ENCODE measurements at regions not wholly inside any gene's neighbourhood (a gene's known extent, or its start where the extent isn't known, plus 50 kb on each side); places are given as distances from the start of the nearest gene placed in this dataset.
A peak's percentile ranks its signal among the peaks of the same experiment; 100 is the strongest.
"Not testable (repeated sequence)": the region's sequence is repeated elsewhere in the genome, so short reads cannot be mapped to it uniquely, and the experiment has no call there.

GRCh38 chr12:69131077-69131476, 108.3 kb upstream of the CPSF6 start:
- DNase-seq (ENCODE audit: low spot score), result no peak

DNA sequence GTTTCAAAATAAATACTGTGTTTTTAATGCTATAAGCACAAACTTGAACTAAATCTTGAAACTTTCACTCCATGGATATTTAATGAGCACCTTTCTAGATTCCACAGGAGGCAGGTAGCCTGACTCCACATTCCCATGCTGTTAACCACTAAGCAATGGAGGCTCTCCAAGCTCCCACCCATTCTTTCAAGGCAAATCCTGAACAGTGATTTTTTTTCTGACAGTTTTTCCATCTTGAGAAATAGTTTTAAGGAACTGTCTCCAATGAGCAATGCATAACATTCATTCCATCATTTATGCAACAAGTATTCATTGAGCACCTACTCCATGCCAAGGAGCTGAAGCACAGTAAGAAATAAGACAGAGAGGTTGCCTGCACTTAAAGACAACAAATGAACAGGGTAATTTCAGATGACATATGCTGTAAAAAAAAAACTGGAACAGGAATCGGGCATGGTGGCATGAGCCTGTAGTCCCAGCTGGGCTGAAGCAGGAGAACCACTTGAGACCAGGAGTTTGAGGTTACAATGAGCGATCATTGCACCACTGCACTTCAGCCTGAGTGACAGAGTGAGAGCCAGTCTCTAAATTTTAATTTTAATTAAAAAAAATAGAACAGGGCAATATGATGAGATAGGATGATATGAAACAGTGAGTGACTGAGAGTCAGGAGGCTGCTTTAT, 102.3 kb upstream of the CPSF6 start:
- no peak for DNase-seq (ENCODE audit: low spot score)

- no peak for DNase-seq (ENCODE audit: low spot score)
Measured at GRCh38 chr12:69141074-69141473, 98.3 kb upstream of the CPSF6 start.

GRCh38 chr12:69149270-69149669, 90.1 kb upstream of the CPSF6 start:
- DNase-seq (ENCODE audit: low spot score), result no peak

GRCh38 chr12:69150083-69150795, 89.1 kb upstream of the CPSF6 start:
- DNase-seq (ENCODE audit: low spot score), result no peak

DNA sequence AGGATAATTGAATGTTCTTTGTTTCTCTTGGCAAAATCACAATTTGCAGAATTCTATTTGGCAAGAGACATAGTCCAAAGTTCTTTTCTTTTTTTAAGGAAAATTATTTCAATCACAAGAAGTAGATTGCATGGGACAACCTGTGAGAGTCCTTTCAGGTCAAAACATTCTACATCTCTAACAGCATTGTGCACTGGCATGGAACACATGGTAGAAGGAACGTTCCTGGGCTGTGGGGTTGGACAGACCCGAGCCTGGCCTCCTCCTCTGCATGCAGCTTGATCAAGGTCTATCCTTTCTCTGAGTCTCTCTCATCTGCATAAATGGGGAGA, 88.6 kb upstream of the CPSF6 start:
- no peak for DNase-seq (ENCODE audit: low spot score)

- DNase-seq (ENCODE audit: low spot score), result no peak
Measured at GRCh38 chr12:69151254-69151764, 88.1 kb upstream of the CPSF6 start.

DNA sequence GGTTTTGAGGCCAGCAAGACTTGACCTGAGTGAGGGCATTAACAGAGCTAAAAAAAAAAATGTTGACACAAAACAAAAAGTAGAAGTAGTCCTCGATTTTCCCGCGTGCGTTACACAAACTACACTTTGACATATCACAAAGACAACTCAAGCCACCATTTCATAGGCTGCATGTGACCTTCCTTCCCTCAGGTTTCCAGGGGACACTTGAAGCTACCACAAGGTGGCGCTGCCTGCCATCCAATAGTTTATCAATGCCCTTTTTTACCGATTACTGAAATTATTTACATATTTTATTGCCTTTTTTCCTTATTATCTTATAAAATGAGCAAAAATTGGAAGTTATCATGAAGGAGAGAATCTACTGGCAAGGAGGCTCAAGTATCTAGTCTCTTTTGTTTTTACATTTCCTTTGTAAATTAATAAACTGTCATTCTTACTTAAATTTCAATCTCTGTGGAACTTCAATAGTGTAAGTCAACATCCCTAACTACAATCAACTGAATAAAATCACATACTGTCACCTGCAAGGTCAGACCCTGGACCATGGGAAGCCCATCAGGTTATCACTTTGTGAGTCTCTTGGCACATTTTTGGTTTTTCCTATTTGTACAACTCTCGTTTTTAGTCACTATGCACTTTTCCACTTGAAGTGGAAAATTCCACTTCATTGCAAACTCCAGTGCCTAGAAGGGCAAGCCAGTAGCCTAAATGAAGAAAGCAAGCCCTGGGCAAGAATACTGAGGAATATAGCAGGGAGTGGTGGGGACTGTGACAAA, 84.6 kb upstream of the CPSF6 start:
- peak; percentile 65 for DNase-seq (ENCODE audit: low spot score)

DNA sequence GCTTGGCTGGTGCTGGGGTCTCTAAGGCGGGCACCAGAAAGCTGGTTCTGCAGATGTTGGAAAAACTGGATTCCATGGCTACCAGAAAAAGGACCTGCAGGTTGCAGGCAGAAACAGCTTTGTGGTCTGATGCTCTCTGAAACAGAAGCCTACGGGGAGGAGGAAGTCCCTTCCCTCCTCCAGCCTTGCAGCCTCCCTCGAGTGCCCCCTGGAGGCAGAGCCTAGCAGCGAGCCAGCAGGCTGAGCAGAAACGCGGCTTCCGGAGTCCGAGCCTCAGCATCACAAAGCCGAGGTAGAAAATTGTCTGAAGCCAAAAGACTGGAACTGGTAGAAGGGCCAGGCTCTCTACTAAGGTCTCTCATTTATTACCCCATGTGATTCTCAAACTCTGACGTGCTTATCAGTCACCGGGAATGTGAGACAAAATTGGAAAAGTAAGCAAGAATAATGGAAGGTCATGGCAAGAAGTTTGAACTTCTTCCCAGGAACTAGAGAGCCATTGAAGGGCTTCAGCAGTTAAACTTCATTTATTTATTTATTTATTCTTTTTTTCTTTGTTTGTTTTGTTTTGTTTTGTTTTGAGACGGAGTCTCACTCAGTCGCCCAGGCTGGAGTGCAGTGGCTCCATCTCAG, 82.2 kb upstream of the CPSF6 start:
- peak; percentile 78 for DNase-seq (ENCODE audit: low spot score)

- DNase-seq (ENCODE audit: low spot score), result no peak
Measured at GRCh38 chr12:69161829-69162228, 77.5 kb upstream of the CPSF6 start.

DNA sequence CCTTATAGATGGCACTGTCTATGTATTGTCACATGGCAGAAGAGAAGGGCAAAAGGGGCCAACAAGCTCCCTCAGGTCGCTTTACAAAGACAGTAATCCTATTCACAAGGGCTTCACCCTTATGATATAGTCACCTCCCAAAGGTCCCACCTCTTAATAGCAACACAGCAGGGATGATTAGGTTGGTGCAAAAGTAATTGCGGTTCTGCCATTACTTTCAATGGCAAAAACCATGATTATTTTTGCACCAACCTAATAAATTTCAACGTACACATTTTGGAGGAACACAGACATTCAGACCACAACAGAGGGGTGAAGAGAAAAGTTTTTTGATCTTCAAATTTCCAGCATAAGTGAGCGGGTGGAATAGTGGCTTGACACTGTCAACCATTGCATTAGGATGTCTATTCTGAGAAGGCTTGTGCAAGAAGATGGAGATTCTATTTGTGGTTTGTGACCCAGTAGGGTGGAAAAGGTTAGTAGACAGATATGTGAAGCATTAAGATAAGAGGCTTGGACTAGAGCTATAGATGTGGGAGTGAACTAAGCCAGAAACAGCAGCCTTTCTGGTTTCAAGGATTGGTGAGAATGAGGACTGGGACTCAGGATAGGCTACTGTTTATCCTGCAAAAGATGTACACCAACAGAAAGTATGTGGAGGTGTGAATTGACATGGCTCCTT, 75.5 kb upstream of the CPSF6 start:
- no peak for DNase-seq (ENCODE audit: low spot score)

DNA sequence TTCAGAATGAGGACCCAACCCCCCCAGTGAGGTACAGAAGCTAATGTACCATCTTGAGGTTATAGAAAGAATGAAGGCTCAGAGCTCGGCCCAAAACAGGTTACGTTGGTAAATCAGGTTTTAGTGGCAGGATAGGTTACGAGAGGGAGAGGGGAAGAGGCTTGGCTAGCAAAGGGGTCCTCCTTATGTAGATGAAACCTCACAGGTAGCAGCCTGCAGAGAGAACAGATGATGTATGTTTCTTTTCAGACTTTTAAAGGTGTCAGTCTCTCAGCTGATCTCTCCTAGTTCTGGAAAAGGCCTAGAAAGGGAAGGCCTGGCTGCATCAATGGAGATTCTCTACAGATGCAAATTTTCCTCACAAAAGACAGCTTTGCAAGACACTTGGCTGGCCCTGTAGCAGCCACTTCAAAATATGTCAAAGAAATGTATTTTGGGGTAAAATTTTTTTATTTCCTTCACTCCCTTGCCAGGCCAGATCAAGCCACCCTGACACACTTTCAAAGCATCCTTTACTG, 71.7 kb upstream of the CPSF6 start:
- no peak for DNase-seq (ENCODE audit: low spot score)

DNA sequence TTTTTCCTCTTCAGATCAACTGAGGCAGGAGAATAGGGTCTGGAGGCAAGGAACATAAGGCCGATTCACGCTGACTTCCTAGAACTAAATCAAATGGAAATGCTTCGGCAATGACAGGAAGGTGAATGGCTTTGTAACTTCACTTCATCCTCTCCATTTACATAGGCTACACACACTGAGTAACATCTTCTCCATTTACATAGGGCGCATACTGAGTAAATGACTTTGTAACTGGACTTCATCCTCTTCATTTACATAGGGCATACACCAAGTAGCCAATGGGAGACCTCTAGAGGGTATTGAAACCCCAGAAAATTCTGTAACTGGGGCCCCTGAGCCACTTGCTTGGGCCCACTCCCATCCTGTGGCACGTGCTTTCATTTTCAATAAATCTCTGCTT, 71.0 kb upstream of the CPSF6 start:
- DNase-seq (ENCODE audit: low spot score), result no peak

GRCh38 chr12:69168828-69169227, 70.5 kb upstream of the CPSF6 start:
- no peak for DNase-seq (ENCODE audit: low spot score)

- no peak for DNase-seq (ENCODE audit: low spot score)
Measured at GRCh38 chr12:69170293-69170692, 69.1 kb upstream of the CPSF6 start.

- DNase-seq (ENCODE audit: low spot score), result no peak
Measured at GRCh38 chr12:69171881-69172280, 67.5 kb upstream of the CPSF6 start.

GRCh38 chr12:69172491-69172890, 66.9 kb upstream of the CPSF6 start:
- no peak for DNase-seq (ENCODE audit: low spot score)

DNA sequence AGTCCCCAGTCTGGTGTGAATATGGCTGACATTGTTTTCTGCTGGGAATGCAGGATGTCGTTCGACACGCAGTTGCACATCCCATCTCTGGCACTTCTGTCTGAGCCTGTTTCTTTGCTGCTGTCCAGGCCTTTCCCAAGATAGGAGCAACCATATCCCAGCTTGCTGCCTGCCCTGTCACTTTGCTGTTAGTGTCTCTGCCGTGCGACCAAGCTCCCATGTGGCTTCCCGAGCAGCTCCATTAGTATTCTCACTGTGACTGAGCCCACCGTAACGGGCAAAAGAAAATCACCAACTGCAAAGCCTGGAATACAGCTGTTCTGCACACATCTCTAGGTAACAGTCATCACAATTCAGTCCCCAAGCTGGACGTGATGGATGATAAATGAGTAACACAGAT, 66.0 kb upstream of the CPSF6 start:
- DNase-seq (ENCODE audit: low spot score), result peak; percentile 15

DNA sequence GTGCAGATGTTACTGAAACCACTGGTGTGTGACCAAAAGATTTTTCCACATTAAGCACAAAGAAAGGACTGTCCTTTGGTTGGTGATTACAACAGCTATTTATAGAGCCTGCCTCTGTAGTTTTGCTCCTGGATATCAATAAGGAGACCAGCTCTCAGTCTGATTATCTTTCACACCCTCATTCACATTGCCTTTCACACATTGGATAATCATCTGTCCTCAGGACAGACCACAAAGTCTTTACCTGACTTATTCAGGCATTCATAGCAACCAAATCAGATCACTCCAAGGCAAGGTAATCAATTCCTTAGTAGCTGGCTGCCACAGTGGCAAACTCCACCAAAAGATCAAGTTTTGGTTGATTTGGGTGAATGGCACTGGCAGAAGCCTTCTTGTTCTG, 59.6 kb upstream of the CPSF6 start:
- no peak for DNase-seq (ENCODE audit: low spot score)

DNA sequence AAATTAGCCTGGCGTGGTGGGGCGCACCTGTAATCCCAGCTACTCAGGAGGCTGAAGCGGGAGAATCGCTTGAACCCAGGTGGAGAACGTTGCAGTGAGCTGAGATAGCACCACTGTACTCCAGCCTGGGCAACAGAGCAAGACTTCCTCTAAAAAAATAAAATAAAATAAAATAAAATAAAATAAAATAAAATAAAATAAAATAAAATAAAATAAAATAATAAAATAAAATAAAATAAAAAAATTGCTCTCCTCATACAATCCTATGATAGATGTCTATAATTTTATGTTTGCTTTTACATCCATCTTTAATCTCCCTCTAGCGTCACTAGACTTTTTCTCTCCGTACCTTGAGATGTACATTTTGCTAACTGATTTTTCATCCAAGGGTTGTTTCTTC, 51.8 kb upstream of the CPSF6 start:
- DNase-seq (ENCODE audit: low spot score), result not testable (repeated sequence)

DNA sequence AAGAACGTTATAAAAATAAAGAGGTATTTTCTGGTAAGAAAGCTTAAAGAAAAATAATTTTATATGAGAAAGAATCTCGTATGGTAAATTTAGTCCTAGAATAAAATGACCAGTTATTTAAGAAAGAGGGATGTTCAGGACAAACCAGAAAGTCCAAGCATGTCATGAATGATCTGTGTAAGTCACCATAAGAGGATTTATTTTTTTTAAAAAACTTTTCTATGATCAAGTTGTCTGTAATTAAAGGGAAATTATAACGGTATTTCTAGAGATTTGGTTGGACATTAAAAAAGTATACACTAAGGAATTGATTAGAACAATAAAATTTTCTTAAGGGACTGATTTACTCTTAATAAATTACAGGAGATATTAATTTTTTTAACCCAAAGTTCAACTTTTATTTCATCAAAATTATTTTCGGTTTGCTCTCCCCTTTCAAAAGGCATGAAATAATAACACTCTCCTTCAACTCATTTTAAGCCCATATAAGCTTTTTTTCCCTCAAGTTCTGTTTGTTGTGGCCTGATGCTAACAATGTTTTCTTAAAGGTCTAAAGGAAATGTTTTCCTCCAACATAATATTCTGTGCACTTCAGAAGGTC, 49.9 kb upstream of the CPSF6 start:
- no peak for DNase-seq (ENCODE audit: low spot score)

Measured in globus pallidus (tissue), 1 donor.